GM21447 (cell line): ENCODE measurements at regions not wholly inside any gene's neighbourhood (a gene's known extent, or its start where the extent isn't known, plus 50 kb on each side); places are given as distances from the start of the nearest gene placed in this dataset.
"Not testable (repeated sequence)": the region's sequence is repeated elsewhere in the genome, so short reads cannot be mapped to it uniquely, and the experiment has no call there.

Source experiments
- ATAC-seq: cut with Tn5 transposase; IDR thresholded peaks from one replicate; pipeline ENCODE4 v1.9.1; 2021; ENCODE audit not compliant: unreplicated experiment

- ATAC-seq: no peak
Measured at GRCh38 chr7:131071786-131072504, 255.7 kb upstream of the MKLN1 start.

GRCh38 chr7:131072505-131073091 lies 255.1 kb upstream of the MKLN1 start:
- no peak for ATAC-seq

GRCh38 chr7:131074043-131074442 lies 253.6 kb upstream of the MKLN1 start:
- no peak for ATAC-seq

DNA sequence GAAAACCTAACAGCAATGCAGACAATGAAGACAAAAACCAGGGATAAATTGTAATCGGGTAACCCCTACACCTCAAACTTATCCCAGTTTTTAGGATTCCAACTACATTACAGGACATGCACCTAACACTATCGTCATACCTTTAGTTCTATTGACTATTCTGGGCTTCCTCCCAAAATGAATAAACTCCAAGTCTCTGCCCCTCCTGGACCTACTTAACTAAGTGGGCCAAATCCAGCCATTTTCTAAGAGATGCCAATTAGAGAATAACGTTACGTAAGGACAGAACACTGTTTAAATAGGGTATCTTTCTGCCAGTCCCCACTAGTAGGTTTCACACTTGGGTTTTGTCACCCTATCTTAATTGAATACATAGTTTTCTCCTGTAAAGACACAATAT lies 253.1 kb upstream of the MKLN1 start:
- ATAC-seq: no peak

- no peak for ATAC-seq
Measured at GRCh38 chr7:131075406-131075805, 252.3 kb upstream of the MKLN1 start.

DNA sequence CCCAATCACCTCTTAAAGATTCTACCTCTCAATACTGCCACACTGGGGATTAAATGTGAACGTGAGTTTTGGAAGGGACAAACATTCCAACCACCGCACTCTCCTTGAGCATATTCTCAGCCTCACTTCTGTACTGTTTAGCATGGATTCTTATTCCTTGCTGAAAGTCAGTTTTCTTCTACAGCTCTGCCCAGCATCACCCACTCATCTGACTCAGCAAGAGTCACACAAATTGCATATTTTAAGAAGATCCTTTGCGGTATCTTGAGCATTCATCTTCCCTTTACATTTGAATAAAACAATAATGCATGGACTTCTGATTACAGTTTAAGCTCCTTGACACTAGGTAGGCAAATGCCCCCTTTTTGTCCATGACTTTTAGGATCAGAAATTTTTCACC lies 251.6 kb upstream of the MKLN1 start:
- no peak for ATAC-seq

DNA sequence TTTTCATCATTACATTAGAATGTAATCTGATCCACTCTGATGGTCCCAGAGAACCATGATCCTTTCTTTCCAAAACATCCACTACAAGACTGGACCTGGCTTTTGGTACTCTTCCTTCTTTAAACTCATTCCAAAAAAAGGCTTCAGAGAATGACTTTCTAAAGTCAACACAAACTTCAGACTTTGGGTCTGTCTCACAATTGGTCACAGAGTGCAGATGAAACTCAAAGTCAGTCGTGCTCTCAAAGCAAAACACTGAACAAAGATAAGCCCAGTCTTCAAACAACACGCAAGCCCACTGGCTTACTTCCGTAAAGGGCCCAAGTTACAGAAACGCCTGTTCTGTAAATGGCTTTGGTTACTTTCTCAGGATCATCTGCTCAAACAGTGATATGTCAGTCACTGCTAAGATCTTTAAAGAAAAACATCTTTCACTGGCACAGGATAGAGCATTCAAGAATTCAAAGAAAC lies 250.9 kb upstream of the MKLN1 start:
- ATAC-seq: no peak

- no peak for ATAC-seq
Measured at GRCh38 chr7:131077735-131078134, 249.9 kb upstream of the MKLN1 start.

- ATAC-seq: no peak
Measured at GRCh38 chr7:131080754-131081153, 246.9 kb upstream of the MKLN1 start.

GRCh38 chr7:131081308-131081707 lies 246.4 kb upstream of the MKLN1 start:
- ATAC-seq: no peak

DNA sequence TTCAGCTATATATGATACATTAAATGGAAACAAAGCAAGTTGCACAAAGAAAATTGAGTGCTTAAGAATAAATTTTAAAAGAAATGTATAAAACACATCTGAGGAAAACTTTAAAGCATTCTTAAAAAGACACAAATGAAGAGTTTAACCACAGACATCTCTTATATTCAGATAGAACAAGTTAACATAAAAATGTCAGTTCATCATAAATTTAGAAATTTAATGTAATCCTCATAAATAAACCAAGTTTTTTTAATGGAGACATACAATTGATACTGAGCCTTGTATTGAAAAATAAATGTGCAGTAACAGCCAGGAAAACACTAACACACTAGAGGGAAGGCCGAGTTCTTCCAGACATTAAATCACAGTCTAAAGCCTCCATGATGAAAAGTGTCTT lies 243.9 kb upstream of the MKLN1 start:
- no peak for ATAC-seq

- ATAC-seq: not testable (repeated sequence)
Measured at GRCh38 chr7:131084336-131084735, 243.3 kb upstream of the MKLN1 start.

DNA sequence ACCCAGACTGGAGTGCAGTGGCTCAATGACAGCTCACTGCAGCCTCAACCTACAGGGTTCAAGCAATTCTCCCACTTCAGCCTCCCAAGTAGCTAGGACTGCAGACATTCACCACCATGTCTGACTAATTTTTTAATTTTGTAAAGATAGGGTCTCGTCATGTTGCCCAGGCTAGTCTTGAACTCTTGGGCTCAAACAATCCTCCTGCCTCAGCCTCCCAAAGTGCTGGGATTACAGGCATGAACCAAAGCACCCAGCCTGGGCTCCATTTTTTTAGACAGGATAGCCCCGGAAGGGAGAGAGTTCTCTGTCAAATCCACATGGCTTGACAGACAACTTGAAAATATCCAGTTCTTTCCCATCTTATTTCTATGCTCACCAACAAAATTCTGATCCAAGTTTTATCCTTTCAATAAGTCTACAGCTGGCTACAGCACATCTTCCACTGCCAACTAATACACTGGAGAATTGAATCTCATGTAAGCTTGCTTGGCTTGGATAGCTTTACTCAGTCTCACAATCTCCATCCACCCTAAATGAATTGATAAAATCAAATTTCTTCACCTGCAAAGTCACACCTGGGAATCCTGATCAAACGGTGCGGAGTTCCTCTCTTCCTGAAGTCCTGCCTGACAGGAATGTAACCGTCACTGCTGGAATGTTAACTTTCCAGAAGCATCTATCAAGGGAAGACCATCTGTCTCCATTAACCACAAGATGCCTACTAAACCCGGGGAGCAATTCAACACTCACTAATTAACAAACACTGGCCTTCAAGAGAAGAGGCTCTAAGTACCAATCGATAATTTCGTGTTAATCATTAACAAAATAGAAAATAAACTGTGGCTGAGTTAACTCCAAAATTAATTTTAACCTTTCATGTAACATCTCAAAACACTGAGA lies 239.7 kb upstream of the MKLN1 start:
- no peak for ATAC-seq

DNA sequence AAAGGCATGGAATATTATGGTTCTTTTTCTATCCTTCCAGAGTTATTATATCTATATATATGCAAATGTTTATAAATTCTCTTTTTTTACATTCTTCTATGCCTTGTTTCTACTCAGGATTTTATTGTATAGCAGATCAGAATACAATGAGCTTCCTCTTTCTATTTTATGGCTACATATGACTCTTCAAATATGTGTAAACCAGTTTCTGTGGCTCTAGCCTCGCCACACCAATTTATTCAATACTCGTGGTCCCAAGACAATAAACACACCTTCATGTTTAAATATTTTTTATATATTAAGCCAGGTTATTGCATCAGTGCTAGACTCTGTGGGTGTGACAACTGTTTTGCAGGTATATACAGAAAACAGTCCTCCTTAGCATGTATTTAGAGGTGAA lies 237.5 kb upstream of the MKLN1 start:
- ATAC-seq: no peak

DNA sequence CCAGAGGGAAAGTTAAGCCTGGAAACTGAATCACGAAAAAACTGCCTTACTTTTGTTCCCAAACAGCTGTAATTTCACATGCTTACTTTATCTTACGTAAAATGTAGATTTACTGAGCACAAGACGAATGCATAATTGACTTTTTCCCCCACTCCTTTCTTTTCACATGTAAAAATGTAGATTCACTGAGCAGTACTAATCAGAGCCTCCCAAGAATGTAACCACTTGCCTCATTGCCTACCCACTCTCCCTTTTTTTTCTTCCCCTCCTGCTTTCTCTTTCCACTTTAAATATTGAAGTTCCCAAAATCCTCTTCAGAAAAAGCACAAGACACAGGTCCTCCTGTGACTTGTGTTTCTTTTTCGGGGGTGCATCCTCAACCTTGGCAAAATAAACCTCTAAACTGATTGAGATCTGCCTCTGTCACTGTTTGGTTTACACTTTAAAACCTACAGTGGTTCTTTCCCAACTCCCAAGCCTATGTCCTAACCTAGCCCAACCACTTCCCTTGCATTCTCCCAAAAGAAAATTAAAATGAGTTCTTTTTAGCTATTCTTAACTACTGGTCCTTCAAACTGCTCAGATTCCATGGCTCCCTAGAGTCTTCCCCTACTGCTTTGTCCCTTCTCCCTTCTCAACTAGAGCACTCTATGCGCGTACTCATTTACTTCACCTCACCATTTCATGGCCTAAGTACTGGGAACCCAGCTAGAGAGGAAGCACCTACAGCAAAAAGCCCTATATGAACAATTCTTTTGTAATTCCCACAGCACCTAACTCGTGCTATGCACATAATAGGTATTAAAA lies 236.6 kb upstream of the MKLN1 start:
- no peak for ATAC-seq

DNA sequence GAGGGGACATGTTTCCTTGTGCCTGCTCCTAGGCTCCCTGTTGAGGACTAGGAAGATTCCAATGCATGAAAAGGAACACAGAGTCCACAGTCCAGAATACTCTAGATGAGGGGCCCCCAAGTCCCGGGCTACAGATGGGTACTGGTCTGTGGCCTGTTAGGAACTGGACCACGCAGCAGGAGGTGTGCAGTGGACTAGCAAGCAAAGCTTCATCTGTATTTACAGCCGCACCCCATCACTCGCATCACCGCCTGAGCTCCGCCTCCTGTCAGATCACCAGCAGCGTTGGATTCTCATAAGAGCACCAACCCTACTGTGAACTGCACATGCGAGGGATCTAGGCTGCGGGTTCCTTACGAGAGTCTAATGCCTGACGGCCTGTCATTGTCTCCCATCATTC lies 233.0 kb upstream of the MKLN1 start:
- ATAC-seq: no peak

DNA sequence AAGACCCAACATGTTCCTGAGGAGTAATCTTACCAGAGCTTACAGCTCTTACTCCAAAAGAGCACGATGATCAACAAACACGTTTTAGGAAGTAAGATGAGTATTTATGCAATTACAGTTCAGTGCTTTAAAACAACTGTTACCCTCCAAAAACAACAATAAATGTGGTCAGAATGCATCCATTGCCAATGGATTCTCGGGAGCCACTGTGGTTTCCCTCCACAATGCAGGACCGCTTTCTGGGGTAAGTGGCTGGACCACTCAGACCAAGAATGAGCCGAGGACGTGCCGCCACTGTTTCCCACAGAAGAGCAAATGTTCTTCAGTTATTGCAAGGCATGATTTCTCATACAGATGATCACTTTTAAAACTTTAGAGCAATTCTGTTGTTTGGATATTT lies 232.3 kb upstream of the MKLN1 start:
- no peak for ATAC-seq

- no peak for ATAC-seq
Measured at GRCh38 chr7:131096267-131096927, 231.3 kb upstream of the MKLN1 start.

DNA sequence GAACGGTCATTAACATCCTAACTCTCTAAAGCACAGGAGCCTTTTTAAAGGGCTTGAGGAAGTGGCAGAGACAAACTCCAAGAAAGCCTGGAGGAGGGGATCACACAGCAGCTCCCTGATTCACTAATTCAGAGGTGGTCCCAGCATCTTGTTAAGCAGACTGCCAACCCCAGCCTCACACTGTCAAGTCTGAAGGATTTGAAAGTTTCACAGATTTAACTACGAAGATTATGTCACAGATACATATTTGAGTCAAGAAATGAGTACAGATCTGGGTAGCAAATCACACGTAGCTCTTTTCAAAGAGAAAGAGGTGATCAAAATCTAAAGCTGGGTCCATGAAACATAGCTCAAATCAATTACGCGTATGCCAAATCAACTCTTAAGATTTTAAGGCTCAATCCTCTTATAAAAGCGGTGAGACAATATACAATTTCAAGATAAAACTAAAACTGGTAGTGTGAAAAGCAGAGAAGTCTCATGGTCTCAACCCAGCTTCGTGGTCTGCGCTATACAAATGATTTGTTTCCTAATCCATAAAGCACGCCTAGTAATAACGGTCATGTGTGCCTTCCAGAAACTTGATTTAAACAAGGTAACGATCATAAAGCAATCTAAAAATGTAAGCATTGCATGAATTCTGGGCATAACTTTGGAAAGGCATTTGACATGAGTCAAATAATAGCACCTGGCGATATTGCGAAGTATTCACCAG lies 229.9 kb upstream of the MKLN1 start:
- no peak for ATAC-seq

GRCh38 chr7:131098527-131098926 lies 229.1 kb upstream of the MKLN1 start:
- ATAC-seq: no peak
